ENCODE measurements at regions not wholly inside any gene's neighbourhood (a gene's known extent, or its start where the extent isn't known, plus 50 kb on each side); places are given as distances from the start of the nearest gene placed in this dataset.

GRCh38 chr3:167057581-167057980 lies 322.5 kb downstream of the ZBBX start:
- H3K27ac ChIP-seq = no peak overlapping the region
- ChIA-PET CTCF (no interaction called here), POLR2A (ENCODE audit: low non-redundant PET) (no interaction called here)
- DNase-seq (ENCODE audit: low spot score) = no peak
- no peak for TF ChIP-seq CTCF (conservative IDR thresholded peaks at IDR 0.05; ENCODE audit: low read depth)

GRCh38 chr3:167054926-167055325 lies 325.2 kb downstream of the ZBBX start:
- TF ChIP-seq CTCF (conservative IDR thresholded peaks at IDR 0.05; ENCODE audit: low read depth) = no peak
- no peak for DNase-seq (ENCODE audit: low spot score)
- ChIA-PET POLR2A (ENCODE audit: low non-redundant PET) (no interaction called here), CTCF (no interaction called here)
- no peak overlapping the region for H3K27ac ChIP-seq

- no peak for TF ChIP-seq CTCF (conservative IDR thresholded peaks at IDR 0.05; ENCODE audit: low read depth)
- DNase-seq (ENCODE audit: low spot score) = no peak
- POLR2A ChIA-PET (ENCODE audit: low non-redundant PET) = no interaction called here
- no peak overlapping the region for H3K27ac ChIP-seq
- CTCF ChIA-PET = no interaction called here
These were observed 328.7 kb downstream of the ZBBX start for GRCh38 chr3:167051421-167051820.

GRCh38 chr3:167033866-167034265 lies 346.2 kb downstream of the ZBBX start:
- H3K27ac ChIP-seq = no peak overlapping the region
- POLR2A ChIA-PET (ENCODE audit: low non-redundant PET) = no interaction called here
- CTCF ChIA-PET = no interaction called here
- no peak for TF ChIP-seq CTCF (conservative IDR thresholded peaks at IDR 0.05; ENCODE audit: low read depth)
- DNase-seq (ENCODE audit: low spot score) = no peak

- H3K27ac ChIP-seq = no peak overlapping the region
- ChIA-PET POLR2A (ENCODE audit: low non-redundant PET) (no interaction called here), CTCF (interaction anchor here (0.6 to 1.1 kb wide), 6 partner anchors 17 to 1804 kb away, joined by 3 to 5 read pairs (median 4); no protein-coding TSS in a partner anchor)
- peak; percentile 47 for TF ChIP-seq CTCF (conservative IDR thresholded peaks at IDR 0.05; ENCODE audit: low read depth)
- DNase-seq (ENCODE audit: low spot score) = peak; percentile 16
These were observed 347.7 kb downstream of the ZBBX start for GRCh38 chr3:167032267-167032876.

GRCh38 chr3:167031364-167032049 lies 348.6 kb downstream of the ZBBX start:
- no peak for DNase-seq (ENCODE audit: low spot score)
- CTCF ChIA-PET = interaction anchor here (1.1 kb wide), 3 partner anchors 16 to 1022 kb away, joined by 3 to 5 read pairs (median 4); no protein-coding TSS in a partner anchor
- TF ChIP-seq CTCF (conservative IDR thresholded peaks at IDR 0.05; ENCODE audit: low read depth) = no peak
- POLR2A ChIA-PET (ENCODE audit: low non-redundant PET) = no interaction called here
- no peak overlapping the region for H3K27ac ChIP-seq

Data from RWPE1 (cell line).